ENCODE measurements at regions not wholly inside any gene's neighbourhood (a gene's known extent, or its start where the extent isn't known, plus 50 kb on each side); places are given as distances from the start of the nearest gene placed in this dataset.

GRCh38 chr6:167643223-167643622, 183.5 kb upstream of the AFDN start:
- H3K27me3 Mint-ChIP-seq: peaks cover 29% of the 10 kb centered on the region
- DNase-seq (no peak), ATAC-seq (no peak)
- H3K9me3 Mint-ChIP-seq: peaks cover 10 to 18% of the 10 kb centered on the region in 2 donors
- H3K27ac Mint-ChIP-seq: no peak overlapping the region
- H3K4me3 Mint-ChIP-seq: no peak overlapping the region
- no peaks in the 10 kb centered on the region for H3K4me1 Mint-ChIP-seq

- no peak for DNase-seq
- peaks cover 29% of the 10 kb centered on the region for H3K27me3 Mint-ChIP-seq
Measured at GRCh38 chr6:167643716-167644115, 183.0 kb upstream of the AFDN start.

GRCh38 chr6:167644412-167645132, 182.1 kb upstream of the AFDN start:
- no peak overlapping the region for H3K4me3 Mint-ChIP-seq
- peaks cover 10 to 18% of the 10 kb centered on the region in 2 donors for H3K9me3 Mint-ChIP-seq
- peaks cover 29% of the 10 kb centered on the region for H3K27me3 Mint-ChIP-seq
- H3K27ac Mint-ChIP-seq: no peak overlapping the region
- DNase-seq (no peak), ATAC-seq (peak; percentile 60)
- H3K4me1 Mint-ChIP-seq: no peaks in the 10 kb centered on the region

More at GRCh38 chr6:167643716-167644115, 183.0 kb upstream of the AFDN start:
- ATAC-seq: no peak
- Mint-ChIP-seq H3K9me3 (peaks cover 10 to 18% of the 10 kb centered on the region in 2 donors), H3K4me3 (no peak overlapping the region), H3K27ac (no peak overlapping the region), H3K4me1 (no peaks in the 10 kb centered on the region)

GRCh38 chr6:167645368-167645767, 181.3 kb upstream of the AFDN start:
- Mint-ChIP-seq H3K27ac (no peak overlapping the region), H3K4me3 (no peak overlapping the region), H3K9me3 (peaks cover 10 to 18% of the 10 kb centered on the region in 2 donors), H3K4me1 (no peaks in the 10 kb centered on the region), H3K27me3 (peaks cover 29% of the 10 kb centered on the region)
- ATAC-seq (no peak), DNase-seq (no peak)

GRCh38 chr6:167647306-167647705, 179.4 kb upstream of the AFDN start:
- Mint-ChIP-seq H3K27ac (no peak overlapping the region), H3K27me3 (peaks cover 29% of the 10 kb centered on the region), H3K4me1 (no peaks in the 10 kb centered on the region), H3K4me3 (no peak overlapping the region), H3K9me3 (peaks cover 0 to 6% of the 10 kb centered on the region in 2 donors)
- DNase-seq (no peak), ATAC-seq (no peak)

- H3K9me3 Mint-ChIP-seq: no peaks in the 10 kb centered on the region
- peaks cover 29% of the 10 kb centered on the region for H3K27me3 Mint-ChIP-seq
- H3K27ac Mint-ChIP-seq: no peak overlapping the region
- ATAC-seq: no peak
- H3K4me3 Mint-ChIP-seq: no peak overlapping the region
- no peaks in the 10 kb centered on the region for H3K4me1 Mint-ChIP-seq
- DNase-seq: no peak
Measured at GRCh38 chr6:167647737-167648470, 178.8 kb upstream of the AFDN start.

- H3K4me3 Mint-ChIP-seq: no peak overlapping the region
- no peaks in the 10 kb centered on the region for H3K9me3 Mint-ChIP-seq
- peaks cover 29% of the 10 kb centered on the region for H3K27me3 Mint-ChIP-seq
- H3K27ac Mint-ChIP-seq: no peak overlapping the region
- no peaks in the 10 kb centered on the region for H3K4me1 Mint-ChIP-seq
- no peak for ATAC-seq
- DNase-seq: no peak
Measured at GRCh38 chr6:167648501-167649278, 178.0 kb upstream of the AFDN start.

GRCh38 chr6:167649476-167649875, 177.2 kb upstream of the AFDN start:
- ATAC-seq (no peak), DNase-seq (no peak)
- Mint-ChIP-seq H3K27me3 (peaks cover 21% of the 10 kb centered on the region), H3K4me1 (no peaks in the 10 kb centered on the region), H3K9me3 (no peaks in the 10 kb centered on the region), H3K27ac (no peak overlapping the region), H3K4me3 (no peak overlapping the region)

- H3K4me1 Mint-ChIP-seq: no peaks in the 10 kb centered on the region
- peaks cover 8% of the 10 kb centered on the region for H3K27me3 Mint-ChIP-seq
- no peak overlapping the region for H3K27ac Mint-ChIP-seq
- no peaks in the 10 kb centered on the region for H3K9me3 Mint-ChIP-seq
- DNase-seq (no peak), ATAC-seq (no peak)
- H3K4me3 Mint-ChIP-seq: no peak overlapping the region
Measured at GRCh38 chr6:167650730-167651317, 175.9 kb upstream of the AFDN start.

- ATAC-seq: peak; percentile 19
- no peak for DNase-seq
- H3K27ac Mint-ChIP-seq: no peak overlapping the region
- H3K4me1 Mint-ChIP-seq: no peaks in the 10 kb centered on the region
- no peaks in the 10 kb centered on the region for H3K9me3 Mint-ChIP-seq
- H3K27me3 Mint-ChIP-seq: peaks cover under 1% of the 10 kb centered on the region
- no peak overlapping the region for H3K4me3 Mint-ChIP-seq
Measured at GRCh38 chr6:167651318-167652041, 175.2 kb upstream of the AFDN start.

- DNase-seq: no peak
- H3K9me3 Mint-ChIP-seq: no peaks in the 10 kb centered on the region
- ATAC-seq: no peak
- H3K27ac Mint-ChIP-seq: no peak overlapping the region
- no peaks in the 10 kb centered on the region for H3K4me1 Mint-ChIP-seq
- H3K4me3 Mint-ChIP-seq: no peak overlapping the region
- no peaks in the 10 kb centered on the region for H3K27me3 Mint-ChIP-seq
Measured at GRCh38 chr6:167652042-167652700, 174.5 kb upstream of the AFDN start.

GRCh38 chr6:167652701-167653095, 174.0 kb upstream of the AFDN start:
- DNase-seq: no peak
- no peak overlapping the region for H3K27ac Mint-ChIP-seq
- no peaks in the 10 kb centered on the region for H3K9me3 Mint-ChIP-seq
- H3K4me1 Mint-ChIP-seq: no peaks in the 10 kb centered on the region
- H3K4me3 Mint-ChIP-seq: no peak overlapping the region
- peak; percentile 68 for ATAC-seq
- no peaks in the 10 kb centered on the region for H3K27me3 Mint-ChIP-seq

- Mint-ChIP-seq H3K4me1 (no peaks in the 10 kb centered on the region), H3K4me3 (no peak overlapping the region), H3K27me3 (no peaks in the 10 kb centered on the region), H3K9me3 (no peaks in the 10 kb centered on the region), H3K27ac (no peak overlapping the region)
- ATAC-seq (no peak), DNase-seq (no peak)
Measured at GRCh38 chr6:167653561-167653960, 173.2 kb upstream of the AFDN start.

- H3K27me3 Mint-ChIP-seq: no peaks in the 10 kb centered on the region
- no peak overlapping the region for H3K27ac Mint-ChIP-seq
- H3K4me1 Mint-ChIP-seq: no peaks in the 10 kb centered on the region
- ATAC-seq: no peak
- H3K9me3 Mint-ChIP-seq: no peaks in the 10 kb centered on the region
- no peak overlapping the region for H3K4me3 Mint-ChIP-seq
- no peak for DNase-seq
Measured at GRCh38 chr6:167654389-167654788, 172.3 kb upstream of the AFDN start.

Measured in stimulated activated naive CD8-positive, alpha-beta T cell treated with anti-CD3 and anti-CD28 coated beads, Interleukin-15, amount 100 ng/mL, for 72 hours (primary cell).